ENCODE measurements at regions not wholly inside any gene's neighbourhood (a gene's known extent, or its start where the extent isn't known, plus 50 kb on each side); places are given as distances from the start of the nearest gene placed in this dataset.

- H3K4me3 ChIP-seq (ENCODE audit: low read depth, low read length): no peak overlapping the region
- DNase-seq (ENCODE audit: low read depth): no peak
- TF ChIP-seq CTCF (IDR thresholded peaks at IDR 0.05; ENCODE audit: low read depth, low read length): no peak
- no peak for TF ChIP-seq POLR2A (IDR thresholded peaks at IDR 0.05; ENCODE audit: extremely low read depth, insufficient read length)
- TF ChIP-seq MYC (IDR thresholded peaks at IDR 0.05; ENCODE audit: low read depth, low read length): no peak
- no peak for TF ChIP-seq MAX (IDR thresholded peaks at IDR 0.05; ENCODE audit: low read depth, low read length)
These were observed 146.5 kb upstream of the ARPP21 start for GRCh38 chr3:35492841-35493240.

- no peak overlapping the region for H3K4me3 ChIP-seq (ENCODE audit: low read depth, low read length)
- DNase-seq (ENCODE audit: low read depth): peak; percentile 10
- TF ChIP-seq CTCF (IDR thresholded peaks at IDR 0.05; ENCODE audit: low read depth, low read length) (no peak), MAX (IDR thresholded peaks at IDR 0.05; ENCODE audit: low read depth, low read length) (no peak), POLR2A (IDR thresholded peaks at IDR 0.05; ENCODE audit: extremely low read depth, insufficient read length) (no peak), MYC (IDR thresholded peaks at IDR 0.05; ENCODE audit: low read depth, low read length) (no peak)
These were observed 140.7 kb upstream of the ARPP21 start for GRCh38 chr3:35498506-35499210.

- DNase-seq (ENCODE audit: low read depth): no peak
- TF ChIP-seq MAX (IDR thresholded peaks at IDR 0.05; ENCODE audit: low read depth, low read length): no peak
- TF ChIP-seq MYC (IDR thresholded peaks at IDR 0.05; ENCODE audit: low read depth, low read length): no peak
- no peak for TF ChIP-seq CTCF (IDR thresholded peaks at IDR 0.05; ENCODE audit: low read depth, low read length)
- TF ChIP-seq POLR2A (IDR thresholded peaks at IDR 0.05; ENCODE audit: extremely low read depth, insufficient read length): no peak
- H3K4me3 ChIP-seq (ENCODE audit: low read depth, low read length): no peak overlapping the region
These were observed 138.5 kb upstream of the ARPP21 start for GRCh38 chr3:35500641-35501350.

GRCh38 chr3:35502699-35503098, 136.6 kb upstream of the ARPP21 start:
- TF ChIP-seq MAX (IDR thresholded peaks at IDR 0.05; ENCODE audit: low read depth, low read length) (no peak), MYC (IDR thresholded peaks at IDR 0.05; ENCODE audit: low read depth, low read length) (no peak), CTCF (IDR thresholded peaks at IDR 0.05; ENCODE audit: low read depth, low read length) (no peak), POLR2A (IDR thresholded peaks at IDR 0.05; ENCODE audit: extremely low read depth, insufficient read length) (no peak)
- no peak overlapping the region for H3K4me3 ChIP-seq (ENCODE audit: low read depth, low read length)
- DNase-seq (ENCODE audit: low read depth): no peak

- DNase-seq (ENCODE audit: low read depth): no peak
- TF ChIP-seq POLR2A (IDR thresholded peaks at IDR 0.05; ENCODE audit: extremely low read depth, insufficient read length): no peak
- no peak for TF ChIP-seq MYC (IDR thresholded peaks at IDR 0.05; ENCODE audit: low read depth, low read length)
- no peak for TF ChIP-seq CTCF (IDR thresholded peaks at IDR 0.05; ENCODE audit: low read depth, low read length)
- TF ChIP-seq MAX (IDR thresholded peaks at IDR 0.05; ENCODE audit: low read depth, low read length): no peak
- H3K4me3 ChIP-seq (ENCODE audit: low read depth, low read length): no peak overlapping the region
These were observed 134.1 kb upstream of the ARPP21 start for GRCh38 chr3:35505181-35505580.
